ENCODE measurements at regions not wholly inside any gene's neighbourhood (a gene's known extent, or its start where the extent isn't known, plus 50 kb on each side); places are given as distances from the start of the nearest gene placed in this dataset.

DNA sequence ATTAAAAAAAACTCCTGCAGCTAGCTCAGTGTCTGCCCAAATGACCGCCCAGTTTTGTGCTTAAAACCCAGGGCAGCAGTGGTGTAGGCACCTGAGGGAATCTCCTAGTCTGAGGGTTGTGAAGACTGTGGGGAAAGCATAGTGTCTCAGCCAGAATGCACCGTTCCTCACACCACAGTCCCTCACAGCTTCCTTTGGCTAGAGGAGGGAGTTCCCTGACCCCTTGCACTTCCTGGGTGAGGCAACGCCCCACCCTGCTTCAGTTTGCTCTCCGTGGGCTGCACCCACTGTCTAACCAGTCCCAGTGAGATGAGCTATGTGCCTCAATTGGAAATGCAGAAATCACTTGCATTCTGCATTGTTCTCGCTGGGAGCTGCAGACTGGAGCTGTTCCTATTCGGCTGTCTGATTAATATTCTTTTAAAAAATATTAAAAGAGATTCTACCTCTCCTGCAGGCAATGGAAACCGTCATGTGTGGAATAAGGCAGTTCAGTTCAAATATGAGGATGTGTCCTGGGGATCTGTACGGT is 645.7 kb downstream of the FGF9 start:
- TF ChIP-seq POLR2AphosphoS5 (IDR thresholded peaks at IDR 0.05; ENCODE audit: low read depth, low read length), result no peak
- TF ChIP-seq, protein P1, sequence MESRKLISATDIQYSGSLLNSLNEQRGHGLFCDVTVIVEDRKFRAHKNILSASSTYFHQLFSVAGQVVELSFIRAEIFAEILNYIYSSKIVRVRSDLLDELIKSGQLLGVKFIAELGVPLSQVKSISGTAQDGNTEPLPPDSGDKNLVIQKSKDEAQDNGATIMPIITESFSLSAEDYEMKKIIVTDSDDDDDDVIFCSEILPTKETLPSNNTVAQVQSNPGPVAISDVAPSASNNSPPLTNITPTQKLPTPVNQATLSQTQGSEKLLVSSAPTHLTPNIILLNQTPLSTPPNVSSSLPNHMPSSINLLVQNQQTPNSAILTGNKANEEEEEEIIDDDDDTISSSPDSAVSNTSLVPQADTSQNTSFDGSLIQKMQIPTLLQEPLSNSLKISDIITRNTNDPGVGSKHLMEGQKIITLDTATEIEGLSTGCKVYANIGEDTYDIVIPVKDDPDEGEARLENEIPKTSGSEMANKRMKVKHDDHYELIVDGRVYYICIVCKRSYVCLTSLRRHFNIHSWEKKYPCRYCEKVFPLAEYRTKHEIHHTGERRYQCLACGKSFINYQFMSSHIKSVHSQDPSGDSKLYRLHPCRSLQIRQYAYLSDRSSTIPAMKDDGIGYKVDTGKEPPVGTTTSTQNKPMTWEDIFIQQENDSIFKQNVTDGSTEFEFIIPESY (IDR thresholded peaks at IDR 0.05; ENCODE audit: extremely low read depth, insufficient replicate concordance, low read length), result no peak
- TF ChIP-seq TCF7L2 (IDR thresholded peaks at IDR 0.05; ENCODE audit: borderline replicate concordance, extremely low read depth, insufficient read depth, insufficient read length), result no peak
- TF ChIP-seq SIN3A (IDR thresholded peaks at IDR 0.05; ENCODE audit: low read depth), result no peak
- no peak for TF ChIP-seq POLR2A (IDR thresholded peaks at IDR 0.05; ENCODE audit: borderline replicate concordance, extremely low read depth, insufficient read depth, insufficient read length)
- TF ChIP-seq, protein P2, sequence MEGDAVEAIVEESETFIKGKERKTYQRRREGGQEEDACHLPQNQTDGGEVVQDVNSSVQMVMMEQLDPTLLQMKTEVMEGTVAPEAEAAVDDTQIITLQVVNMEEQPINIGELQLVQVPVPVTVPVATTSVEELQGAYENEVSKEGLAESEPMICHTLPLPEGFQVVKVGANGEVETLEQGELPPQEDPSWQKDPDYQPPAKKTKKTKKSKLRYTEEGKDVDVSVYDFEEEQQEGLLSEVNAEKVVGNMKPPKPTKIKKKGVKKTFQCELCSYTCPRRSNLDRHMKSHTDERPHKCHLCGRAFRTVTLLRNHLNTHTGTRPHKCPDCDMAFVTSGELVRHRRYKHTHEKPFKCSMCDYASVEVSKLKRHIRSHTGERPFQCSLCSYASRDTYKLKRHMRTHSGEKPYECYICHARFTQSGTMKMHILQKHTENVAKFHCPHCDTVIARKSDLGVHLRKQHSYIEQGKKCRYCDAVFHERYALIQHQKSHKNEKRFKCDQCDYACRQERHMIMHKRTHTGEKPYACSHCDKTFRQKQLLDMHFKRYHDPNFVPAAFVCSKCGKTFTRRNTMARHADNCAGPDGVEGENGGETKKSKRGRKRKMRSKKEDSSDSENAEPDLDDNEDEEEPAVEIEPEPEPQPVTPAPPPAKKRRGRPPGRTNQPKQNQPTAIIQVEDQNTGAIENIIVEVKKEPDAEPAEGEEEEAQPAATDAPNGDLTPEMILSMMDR (IDR thresholded peaks at IDR 0.05 in 2 of 3, conservative IDR thresholded peaks at IDR 0.05 in 1 of 3; ENCODE audit: borderline replicate concordance in 1 of 3, insufficient read depth in 1 of 3, low read depth in 2 of 3, low read length in 2 of 3), result no peak
- TF ChIP-seq CBX3 (IDR thresholded peaks at IDR 0.05; ENCODE audit: low read depth), result no peak
- no peak for TF ChIP-seq EZH2phosphoT487 (IDR thresholded peaks at IDR 0.05; ENCODE audit: borderline replicate concordance)
- no peak for TF ChIP-seq SRF (IDR thresholded peaks at IDR 0.05; ENCODE audit: low read depth)

Measured in HCT116 (cell line).